Fibroblast of mammary gland (primary cell): ENCODE measurements at regions not wholly inside any gene's neighbourhood (a gene's known extent, or its start where the extent isn't known, plus 50 kb on each side); places are given as distances from the start of the nearest gene placed in this dataset.
"Not testable (repeated sequence)": the region's sequence is repeated elsewhere in the genome, so short reads cannot be mapped to it uniquely, and the experiment has no call there.

Experiments used
- DNase-seq: peaks from one replicate; pipeline ENCODE4 v3.0.0-alpha.2; 2010; ENCODE audit warnings: low read depth
- H3K4me3 ChIP-seq: 2 replicates; pipeline ENCODE4 v1.5.1; 2011; ENCODE audit warnings: low read depth, mild to moderate bottlenecking, low read length, moderate library complexity; ENCODE audit not compliant: control insufficient read depth
- CTCF ChIP-seq: conservative IDR thresholded peaks from 2 replicates; pipeline ENCODE4 v1.5.1; 2011; ENCODE audit warnings: low read depth, low read length, inconsistent platforms; ENCODE audit not compliant: control insufficient read depth, insufficient read depth

GRCh38 chr2:155982135-155982534 lies 350.4 kb downstream of the NR4A2 start:
- no peak overlapping the region for H3K4me3 ChIP-seq
- no peak for TF ChIP-seq CTCF
- no peak for DNase-seq

DNA sequence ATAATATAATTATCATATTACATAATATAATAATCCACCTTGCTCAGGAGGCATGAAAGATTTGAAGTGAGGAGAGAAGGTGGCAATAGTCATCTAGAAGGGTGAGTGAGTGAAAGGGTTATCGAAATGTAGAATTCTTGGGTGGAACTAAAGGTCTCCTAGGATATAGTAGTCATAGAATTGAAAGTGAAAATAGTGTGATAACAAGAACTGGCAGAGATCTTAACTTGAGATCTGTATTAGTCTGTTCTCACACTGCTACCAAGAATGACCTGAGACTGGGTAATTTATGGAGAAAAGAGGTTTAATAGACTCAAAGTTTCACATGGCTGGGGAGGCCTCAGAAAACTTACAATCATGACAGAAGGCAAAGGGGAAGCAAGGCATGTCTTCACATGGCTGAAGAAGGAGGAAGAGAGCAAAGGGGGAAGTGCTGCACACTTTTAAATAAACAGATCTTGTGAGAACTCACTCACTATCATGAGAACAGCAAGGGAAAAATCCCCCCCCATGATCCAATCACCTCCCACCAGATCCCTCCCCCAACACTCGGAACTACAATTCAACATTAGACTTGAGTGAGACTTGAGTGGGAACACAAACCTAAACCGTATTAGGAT lies 351.5 kb downstream of the NR4A2 start:
- no peak overlapping the region for H3K4me3 ChIP-seq
- no peak for TF ChIP-seq CTCF
- DNase-seq: no peak

GRCh38 chr2:155975734-155976133 lies 356.8 kb downstream of the NR4A2 start:
- no peak overlapping the region for H3K4me3 ChIP-seq
- TF ChIP-seq CTCF: no peak
- DNase-seq: no peak

GRCh38 chr2:155972916-155973315 lies 359.6 kb downstream of the NR4A2 start:
- no peak overlapping the region for H3K4me3 ChIP-seq
- DNase-seq: no peak
- TF ChIP-seq CTCF: no peak

DNA sequence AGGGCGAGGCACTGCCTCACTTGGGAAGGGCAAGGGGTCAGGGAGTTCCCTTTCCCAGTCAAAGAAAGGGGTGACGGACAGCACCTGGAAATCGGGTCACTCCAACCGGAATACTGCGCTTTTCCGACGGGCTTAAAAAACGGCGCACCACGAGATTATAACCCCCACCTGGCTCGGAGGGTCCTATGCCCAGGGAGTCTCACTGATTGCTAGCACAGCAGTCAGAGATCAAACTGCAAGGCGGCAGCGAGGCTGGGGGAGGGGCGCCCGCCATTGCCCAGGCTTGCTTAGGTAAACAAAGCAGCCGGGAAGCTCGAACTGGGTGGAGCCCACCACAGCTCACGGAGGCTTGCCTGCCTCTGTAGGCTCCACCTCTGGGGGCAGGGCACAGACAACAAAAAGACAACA lies 366.5 kb downstream of the NR4A2 start:
- not testable (repeated sequence) for DNase-seq, H3K4me3 ChIP-seq

GRCh38 chr2:155965415-155966063 lies 367.0 kb downstream of the NR4A2 start:
- no peak for DNase-seq
- TF ChIP-seq CTCF: no peak

GRCh38 chr2:155961641-155962040 lies 370.9 kb downstream of the NR4A2 start:
- no peak for TF ChIP-seq CTCF
- no peak for DNase-seq

More at GRCh38 chr2:155965415-155966063, 367.0 kb downstream of the NR4A2 start:
- no peak overlapping the region for H3K4me3 ChIP-seq

More at GRCh38 chr2:155961641-155962040, 370.9 kb downstream of the NR4A2 start:
- no peak overlapping the region for H3K4me3 ChIP-seq
